ENCODE measurements at regions not wholly inside any gene's neighbourhood (a gene's known extent, or its start where the extent isn't known, plus 50 kb on each side); places are given as distances from the start of the nearest gene placed in this dataset.
"Not testable (repeated sequence)": the region's sequence is repeated elsewhere in the genome, so short reads cannot be mapped to it uniquely, and the experiment has no call there.

- peak; percentile 18 for DNase-seq (ENCODE audit: low read depth)
These were observed 907.5 kb downstream of the C6orf118 start for GRCh38 chr6:164401871-164402270.

- DNase-seq (ENCODE audit: low read depth), result no peak
These were observed 910.8 kb downstream of the C6orf118 start for GRCh38 chr6:164398647-164399046.

- DNase-seq (ENCODE audit: low read depth), result no peak
These were observed 913.0 kb downstream of the C6orf118 start for GRCh38 chr6:164396071-164397047.

GRCh38 chr6:164379795-164380194 lies 929.6 kb downstream of the C6orf118 start:
- DNase-seq (ENCODE audit: low read depth), result no peak

- no peak for DNase-seq (ENCODE audit: low read depth)
These were observed 931.1 kb downstream of the C6orf118 start for GRCh38 chr6:164378330-164378729.

GRCh38 chr6:164377348-164377918 lies 932.0 kb downstream of the C6orf118 start:
- no peak for DNase-seq (ENCODE audit: low read depth)

GRCh38 chr6:164370773-164371172 lies 938.6 kb downstream of the C6orf118 start:
- DNase-seq (ENCODE audit: low read depth), result no peak

- no peak for DNase-seq (ENCODE audit: low read depth)
These were observed 944.9 kb downstream of the QKI start for GRCh38 chr6:164359441-164359840.

DNA sequence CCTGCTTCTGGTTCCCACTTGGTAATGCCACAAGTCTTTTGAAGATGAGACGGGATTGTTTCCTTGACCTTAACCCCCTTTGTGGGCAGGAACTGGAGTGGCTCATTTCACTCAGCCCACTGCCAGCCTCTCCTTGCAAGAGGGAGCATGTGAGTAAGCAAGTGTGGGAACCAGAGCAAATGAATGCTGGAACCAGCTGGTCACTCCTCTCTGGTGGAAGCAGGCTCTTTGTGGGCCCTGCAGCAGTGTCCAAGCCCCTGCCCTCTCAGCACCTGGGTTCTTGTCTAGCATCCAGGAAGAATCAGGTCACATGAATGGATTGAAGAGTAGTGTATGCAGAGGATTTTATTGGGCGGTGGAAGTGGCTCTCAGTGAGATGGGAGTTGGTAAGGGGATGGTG lies 944.5 kb downstream of the QKI start:
- DNase-seq (ENCODE audit: low read depth), result no peak

- DNase-seq (ENCODE audit: low read depth), result no peak
These were observed 942.3 kb downstream of the QKI start for GRCh38 chr6:164356814-164357213.

DNA sequence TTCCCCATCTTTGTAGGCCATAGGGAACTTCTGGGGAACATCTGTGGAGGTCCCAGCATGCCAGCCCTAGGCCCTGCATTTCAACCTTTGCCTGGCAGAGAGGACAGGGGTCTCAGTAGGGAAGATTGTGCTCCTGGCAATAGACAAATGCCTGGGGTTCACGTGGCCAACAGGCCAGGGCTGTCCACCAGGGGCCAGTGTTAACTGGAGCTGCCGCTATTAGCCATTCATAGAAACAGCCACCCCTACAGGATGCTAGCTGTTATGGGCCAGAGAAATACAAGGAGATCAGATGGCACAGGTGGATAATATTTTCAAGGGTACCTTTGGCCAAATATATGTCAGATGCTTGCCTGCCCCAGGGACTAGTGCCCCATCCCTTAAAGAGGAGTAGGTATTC lies 932.9 kb downstream of the QKI start:
- DNase-seq (ENCODE audit: low read depth), result no peak

DNA sequence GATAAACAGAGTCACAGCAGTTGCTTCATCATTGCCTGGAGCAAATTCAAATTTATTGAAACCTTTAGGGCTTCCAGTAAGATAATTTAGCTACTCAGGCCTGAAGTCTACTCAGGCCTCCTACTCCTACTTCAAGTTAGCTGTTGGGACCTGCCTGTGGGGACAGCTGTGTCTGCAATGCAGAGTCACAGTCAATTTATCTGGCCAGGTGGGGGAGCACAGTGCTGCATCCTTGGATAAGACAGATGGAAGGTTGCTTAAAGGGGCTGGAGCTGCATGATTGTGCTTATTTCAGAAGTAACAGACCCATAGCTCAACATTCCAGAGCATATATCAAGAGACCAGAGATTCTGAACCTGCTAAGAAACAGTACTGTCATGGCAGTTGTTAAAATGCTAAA lies 932.1 kb downstream of the QKI start:
- DNase-seq (ENCODE audit: low read depth), result no peak

- DNase-seq (ENCODE audit: low read depth), result no peak
These were observed 931.4 kb downstream of the QKI start for GRCh38 chr6:164345806-164346496.

DNA sequence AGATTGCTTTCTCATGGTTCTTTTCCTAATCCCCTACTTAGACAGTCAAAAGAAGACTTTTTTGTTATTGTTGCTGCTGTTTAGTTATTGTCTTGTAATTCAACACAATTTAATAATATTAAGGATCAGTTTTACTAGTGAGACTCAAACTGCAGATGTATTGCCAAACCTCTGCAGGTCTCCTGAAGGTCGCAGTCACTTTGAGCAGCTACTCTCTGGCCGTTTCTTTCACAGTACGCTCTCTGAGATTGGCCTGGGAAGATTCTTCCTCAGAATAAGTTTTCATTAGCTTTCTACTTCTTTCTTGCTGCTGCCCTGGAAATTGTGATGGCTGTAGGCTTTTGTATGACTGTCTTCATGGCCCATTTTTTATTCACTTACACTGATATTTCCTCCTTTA lies 930.8 kb downstream of the QKI start:
- no peak for DNase-seq (ENCODE audit: low read depth)

DNA sequence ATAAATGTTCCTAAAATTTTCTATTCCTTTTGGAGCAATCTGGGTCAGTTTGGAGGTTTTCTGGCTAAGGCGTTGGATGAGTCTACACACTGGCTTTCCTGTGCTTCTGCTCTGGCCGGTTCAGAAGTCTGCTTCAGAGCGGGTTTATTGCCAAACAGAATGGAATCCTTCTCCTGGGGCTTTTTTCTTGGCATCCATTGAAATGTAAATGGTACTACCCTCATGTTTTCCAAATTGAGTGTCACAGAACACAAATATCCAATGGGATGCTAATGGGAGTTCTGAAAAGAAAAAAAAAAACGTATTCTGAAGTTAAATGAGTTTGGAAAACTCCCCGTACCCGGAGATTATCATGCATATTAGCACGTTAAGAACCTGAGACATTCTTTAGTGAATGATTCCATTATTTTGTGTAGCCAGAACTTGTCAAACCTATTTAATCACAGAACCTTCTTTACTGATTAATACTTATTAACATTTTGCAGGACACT lies 930.3 kb downstream of the QKI start:
- DNase-seq (ENCODE audit: low read depth), result no peak

GRCh38 chr6:164339442-164339841 lies 924.9 kb downstream of the QKI start:
- DNase-seq (ENCODE audit: low read depth), result not testable (repeated sequence)

DNA sequence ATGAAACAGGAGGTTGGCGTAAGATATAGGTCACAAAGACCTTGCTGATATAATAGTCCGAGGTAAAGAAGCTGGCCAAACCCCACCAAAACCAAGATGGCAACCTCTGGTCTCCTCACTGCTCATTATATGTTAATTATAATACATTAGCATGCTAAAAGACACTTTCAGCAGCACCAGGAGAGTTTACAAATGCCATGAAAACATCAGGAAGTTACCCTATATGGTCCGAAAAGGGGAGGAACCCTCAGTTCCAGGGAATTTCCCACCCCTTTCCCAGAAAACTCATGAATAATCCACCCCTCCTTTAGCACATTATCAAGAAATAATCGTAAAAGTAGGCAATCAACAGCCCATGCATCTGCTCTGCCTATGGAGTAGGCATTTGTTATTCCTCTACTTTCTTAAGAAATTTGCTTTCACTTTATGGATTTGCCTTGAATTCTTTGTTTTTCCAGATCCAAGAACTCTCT lies 923.4 kb downstream of the QKI start:
- peak; percentile 36 for DNase-seq (ENCODE audit: low read depth)

DNA sequence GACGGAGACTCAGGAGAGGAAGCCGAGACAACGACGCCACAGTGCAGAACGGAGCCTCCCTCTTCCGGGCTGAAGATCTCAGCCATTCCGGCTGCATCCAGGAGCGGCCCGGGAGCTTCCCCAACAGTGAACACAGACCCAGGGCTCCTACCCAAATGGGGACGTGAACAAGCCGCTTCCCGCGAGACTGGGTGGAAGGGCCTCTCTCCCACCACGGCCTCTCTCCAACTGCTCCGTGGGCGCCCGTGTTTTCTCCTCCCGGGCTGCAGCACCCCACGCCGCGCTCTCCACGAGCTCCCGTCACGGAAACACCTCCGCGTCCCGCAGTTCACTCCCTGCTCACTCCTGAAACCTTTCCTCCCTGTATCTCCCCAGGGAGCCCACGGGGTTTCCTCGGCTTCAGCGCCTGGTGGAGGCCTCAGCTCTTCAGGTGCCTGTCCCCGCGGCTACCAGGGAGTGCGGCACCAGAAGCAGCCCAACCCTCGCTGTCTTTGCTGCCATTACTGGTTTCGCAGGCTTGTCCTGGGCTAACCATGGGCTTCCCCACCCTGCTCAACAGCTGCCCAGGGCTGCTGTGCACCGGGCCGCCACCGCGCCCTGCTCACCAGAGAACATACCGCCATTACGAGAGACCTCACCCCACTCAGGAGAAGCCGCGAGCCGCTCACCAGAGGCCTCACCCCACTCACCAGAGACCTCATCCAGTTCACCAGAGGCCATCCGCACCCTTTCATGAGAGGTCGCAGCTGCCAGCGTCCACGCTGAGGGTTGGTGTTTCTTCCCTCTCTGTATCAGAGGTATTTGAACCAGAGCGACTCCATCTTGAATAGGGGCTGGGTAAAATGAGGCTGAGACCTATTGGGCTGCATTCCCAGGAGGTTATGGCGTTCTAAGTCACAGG lies 922.8 kb downstream of the QKI start:
- peak; percentile 54 for DNase-seq (ENCODE audit: low read depth)

GRCh38 chr6:164336455-164336854 lies 921.9 kb downstream of the QKI start:
- DNase-seq (ENCODE audit: low read depth), result peak; percentile 21

GRCh38 chr6:164331026-164331425 lies 916.5 kb downstream of the QKI start:
- DNase-seq (ENCODE audit: low read depth), result no peak

DNA sequence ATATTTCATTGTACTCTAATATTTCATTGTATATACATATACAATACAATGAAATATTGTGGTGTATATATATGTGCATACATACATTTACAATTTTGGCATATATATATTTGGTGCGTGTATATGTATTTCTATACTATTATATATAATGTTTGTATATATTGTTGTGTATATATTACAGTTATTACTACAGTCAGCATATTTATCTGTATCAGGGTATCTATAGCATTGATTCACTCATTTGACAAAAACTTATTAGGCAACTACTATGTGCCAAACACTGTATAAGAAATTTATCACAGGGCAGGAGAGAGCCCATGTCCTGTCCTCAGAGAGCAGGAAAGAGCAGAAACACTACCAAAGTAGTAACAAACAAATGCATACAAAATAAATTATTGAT lies 910.6 kb downstream of the QKI start:
- no peak for DNase-seq (ENCODE audit: low read depth)

All from Daoy (cell line).